ENCODE measurements at regions not wholly inside any gene's neighbourhood (a gene's known extent, or its start where the extent isn't known, plus 50 kb on each side); places are given as distances from the start of the nearest gene placed in this dataset.
"Not testable (repeated sequence)": the region's sequence is repeated elsewhere in the genome, so short reads cannot be mapped to it uniquely, and the experiment has no call there.

DNA sequence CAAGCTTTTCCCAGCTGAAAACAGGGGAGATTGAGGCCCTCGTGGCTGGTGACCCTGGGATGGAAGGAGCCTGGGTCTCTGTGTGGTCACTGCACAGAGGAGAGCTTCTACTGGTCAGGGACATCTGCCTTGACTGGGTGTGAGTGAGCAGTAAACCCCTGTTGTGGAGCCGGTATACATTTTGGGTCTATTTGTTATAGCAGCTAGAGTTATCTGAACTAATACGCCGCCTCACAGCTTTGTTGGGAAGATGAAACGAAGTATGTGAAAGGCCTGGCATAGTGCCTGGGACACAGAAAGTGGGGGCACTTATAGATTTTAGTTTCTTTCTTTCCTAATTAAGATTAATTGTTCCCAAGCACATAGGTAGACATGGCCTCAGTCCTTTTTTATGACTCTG is 72.2 kb upstream of the HPCAL1 start:
- peaks cover 4 to 13% (median 8%) of the 10 kb centered on the region in 3 donors for H3K27me3 Mint-ChIP-seq (ENCODE audit: low read depth in 3 of 3)
- no peaks in the 10 kb centered on the region for H3K27me3 ChIP-seq (ENCODE audit: control insufficient read depth in 2 of 2, insufficient read depth in 2 of 2, low read length in 2 of 2)
- TF ChIP-seq CTCF (IDR thresholded peaks at IDR 0.05), result no peak
- H3K4me1 ChIP-seq (ENCODE audit: control insufficient read depth in 1 of 2, insufficient read depth in 2 of 2, low read length in 2 of 2), result no peaks in the 10 kb centered on the region
- no peak overlapping the region for H2AFZ ChIP-seq (ENCODE audit: insufficient read depth, low read depth, low read length, poor library complexity, severe bottlenecking)
- H3K9me3 Mint-ChIP-seq, result peaks cover 0 to 4% (median 0%) of the 10 kb centered on the region in 7 donors
- no peak overlapping the region for H3K27ac ChIP-seq (ENCODE audit: low read depth in 1 of 2, low read length in 2 of 2)
- intact Hi-C loops (cut with micrococcal nuclease), result no loop called here
- 89% methylated on average over 2 of the region's 5 CpGs for WGBS (ENCODE audit: insufficient coverage)
- H3K36me3 ChIP-seq (replicated peaks in 1 of 2; ENCODE audit: control insufficient read depth in 1 of 2, insufficient read depth in 2 of 2, low read length in 2 of 2), result no peaks in the 10 kb centered on the region
- H3K4me2 ChIP-seq (replicated peaks; ENCODE audit: extremely low read depth, low read length, poor library complexity, severe bottlenecking), result no peak overlapping the region
- no peak for DNase-seq
- no peak overlapping the region for H3K27ac Mint-ChIP-seq
- no peaks in the 10 kb centered on the region for H3K9me3 ChIP-seq (replicated peaks in 1 of 2; ENCODE audit: control insufficient read depth in 1 of 2, insufficient read depth in 1 of 2, low read length in 2 of 2)
- H3K4me1 Mint-ChIP-seq, result no peaks in the 10 kb centered on the region
- H4K20me1 ChIP-seq (ENCODE audit: insufficient read depth, low read length), result no peaks in the 10 kb centered on the region
- H3K4me3 ChIP-seq (replicated peaks in 1 of 3; ENCODE audit: low read depth in 2 of 3, low read length in 3 of 3), result no peak overlapping the region
- no peaks in the 10 kb centered on the region for H3K79me2 ChIP-seq (ENCODE audit: insufficient read depth, low read length)
- H3K36me3 Mint-ChIP-seq, result no peaks in the 10 kb centered on the region
- no peak overlapping the region for H3K9ac ChIP-seq (ENCODE audit: insufficient read depth, low read length, poor library complexity, severe bottlenecking)
- H3K4me3 Mint-ChIP-seq, result no peak overlapping the region

GRCh38 chr2:10230921-10231320 is 71.8 kb upstream of the HPCAL1 start:
- H3K4me3 Mint-ChIP-seq; H3K27ac ChIP-seq (ENCODE audit: low read depth in 1 of 2, low read length in 2 of 2); H3K27ac Mint-ChIP-seq; H3K4me3 ChIP-seq (replicated peaks in 1 of 3; ENCODE audit: low read depth in 2 of 3, low read length in 3 of 3); H3K4me1 Mint-ChIP-seq; H2AFZ ChIP-seq (ENCODE audit: insufficient read depth, low read depth, low read length, poor library complexity, severe bottlenecking); intact Hi-C loops (cut with micrococcal nuclease); H3K4me1 ChIP-seq (ENCODE audit: control insufficient read depth in 1 of 2, insufficient read depth in 2 of 2, low read length in 2 of 2); H3K9me3 ChIP-seq (replicated peaks in 1 of 2; ENCODE audit: control insufficient read depth in 1 of 2, insufficient read depth in 1 of 2, low read length in 2 of 2); H3K27me3 ChIP-seq (ENCODE audit: control insufficient read depth in 2 of 2, insufficient read depth in 2 of 2, low read length in 2 of 2); H3K9ac ChIP-seq (ENCODE audit: insufficient read depth, low read length, poor library complexity, severe bottlenecking); DNase-seq; H3K36me3 Mint-ChIP-seq; H4K20me1 ChIP-seq (ENCODE audit: insufficient read depth, low read length); H3K9me3 Mint-ChIP-seq; H3K4me2 ChIP-seq (replicated peaks; ENCODE audit: extremely low read depth, low read length, poor library complexity, severe bottlenecking); H3K79me2 ChIP-seq (ENCODE audit: insufficient read depth, low read length); H3K36me3 ChIP-seq (replicated peaks in 1 of 2; ENCODE audit: control insufficient read depth in 1 of 2, insufficient read depth in 2 of 2, low read length in 2 of 2): not testable (repeated sequence)
- peaks cover 4 to 15% (median 7%) of the 10 kb centered on the region in 3 donors for H3K27me3 Mint-ChIP-seq (ENCODE audit: low read depth in 3 of 3)
- WGBS (ENCODE audit: insufficient coverage), result 100% methylated on average over 5 of the region's 11 CpGs

Data from CD14-positive monocyte (primary cell).